PC-3 (cell line): ENCODE measurements at regions not wholly inside any gene's neighbourhood (a gene's known extent, or its start where the extent isn't known, plus 50 kb on each side); places are given as distances from the start of the nearest gene placed in this dataset.

Source experiments
- ATAC-seq: fragments of 200-7000 bp; cut with Tn5 transposase; 2 replicates; pipeline ENCODE4 v1.9.1; 2020; ENCODE audit warnings: mild to moderate bottlenecking, moderate library complexity
- BruUV-seq: library from RNA; stranded (reverse); fragments of 400-500 nt; replicated peaks from 2 replicates; lab custom pipeline; 2021; lab: Mats Ljungman, UMichigan
- CTCF ChIA-PET: fragments of 300-600 bp; sonication (Branson Sonifier 250); formaldehyde crosslinking; loops from one replicate; lab custom pipeline; 2022; ENCODE audit warnings: antibody characterized with exemption; lab: Charles Lee
- POLR2A ChIA-PET: fragments of 300-600 bp; sonication (Branson Sonifier 250); formaldehyde crosslinking; loops from one replicate; lab custom pipeline; 2022; ENCODE audit warnings: antibody characterized with exemption; ENCODE audit not compliant: unreplicated experiment; lab: Charles Lee
- DNase-seq: peaks from one replicate; pipeline ENCODE4 v3.0.0-alpha.2; 2015
- H2AFZ ChIP-seq: fragments of 300-600 bp; sonication (generic); 2 replicates; pipeline ENCODE4 v1.6.0; 2016; ENCODE audit warnings: antibody characterized with exemption, low read length
- H3F3A ChIP-seq: fragments of 300-600 bp; sonication (generic); one replicate; pipeline ENCODE4 v1.6.0; 2017; ENCODE audit warnings: antibody characterized with exemption, low read length, control low read depth, mild to moderate bottlenecking; ENCODE audit not compliant: unreplicated experiment
- H3K27ac ChIP-seq: fragments of 300-600 bp; sonication (generic); 2 replicates; pipeline ENCODE4 v1.5.1; 2016; ENCODE audit warnings: mild to moderate bottlenecking, low read length
- H3K27me3 ChIP-seq: fragments of 300-600 bp; sonication (generic); 2 replicates; pipeline ENCODE4 v1.6.1; 2016; ENCODE audit warnings: low read length, mixed read lengths
- H3K36me3 ChIP-seq: fragments of 300-600 bp; sonication (generic); 2 replicates; pipeline ENCODE4 v1.6.1; 2016; ENCODE audit warnings: low read depth, mixed run types, low read length, mixed read lengths
- H3K4me1 ChIP-seq: fragments of 300-600 bp; sonication (generic); 2 replicates; pipeline ENCODE4 v1.5.1; 2016; ENCODE audit warnings: low read length; ENCODE audit not compliant: insufficient read depth
- H3K4me2 ChIP-seq: fragments of 300-600 bp; sonication (generic); 2 replicates; pipeline ENCODE4 v1.6.0; 2016; ENCODE audit warnings: low read length
- H3K4me3 ChIP-seq: fragments of 300-600 bp; sonication (generic); 2 replicates; pipeline ENCODE4 v1.5.1; 2016; ENCODE audit warnings: mild to moderate bottlenecking, low read length, mixed read lengths
- H3K79me2 ChIP-seq: fragments of 300-600 bp; sonication (generic); 2 replicates; pipeline ENCODE4 v1.6.1; 2017; ENCODE audit warnings: low read length, mixed read lengths
- H3K9ac ChIP-seq: fragments of 300-600 bp; sonication (generic); 2 replicates; pipeline ENCODE4 v1.6.0; 2016; ENCODE audit warnings: mild to moderate bottlenecking, low read length
- H3K9me2 ChIP-seq: fragments of 300-600 bp; sonication (generic); replicated peaks from 2 replicates; pipeline ENCODE4 v1.6.1; 2016; ENCODE audit warnings: mixed run types, low read length, mixed read lengths
- H3K9me3 ChIP-seq: fragments of 300-600 bp; sonication (generic); 2 replicates; pipeline ENCODE4 v1.6.1; 2016; ENCODE audit warnings: low read length, mixed read lengths
- H4K20me1 ChIP-seq: fragments of 300-600 bp; sonication (generic); 2 replicates; pipeline ENCODE4 v1.6.1; 2016; ENCODE audit warnings: low read length, mixed read lengths
- CTCF ChIP-seq: fragments of 300-600 bp; sonication (generic); conservative IDR thresholded peaks from 2 replicates; pipeline ENCODE4 v1.5.1; 2017; ENCODE audit warnings: antibody characterized with exemption, low read depth, mild to moderate bottlenecking, low read length
- EZH2 ChIP-seq: fragments of 300-600 bp; sonication (generic); IDR thresholded peaks from one replicate; pipeline ENCODE4 v1.6.1; 2017; ENCODE audit warnings: antibody characterized with exemption, mild to moderate bottlenecking, low read length; ENCODE audit not compliant: unreplicated experiment
- EZH2phosphoT487 ChIP-seq: fragments of 300-600 bp; sonication (generic); IDR thresholded peaks from 2 replicates; pipeline ENCODE4 v1.6.1; 2018; ENCODE audit warnings: mild to moderate bottlenecking, antibody characterized with exemption, low read length, borderline replicate concordance
- intact Hi-C: fragments of 100-400 bp; cut with micrococcal nuclease; formaldehyde crosslinking; loops from 2 replicates; pipeline ENCODE4 v1.9.0; 2023

- no peak for ATAC-seq
- Histone ChIP-seq H3K79me2 (no peaks in the 10 kb centered on the region), H3K4me3 (no peak overlapping the region), H3K9me3 (no peaks in the 10 kb centered on the region), H3K27me3 (no peaks in the 10 kb centered on the region), H4K20me1 (no peaks in the 10 kb centered on the region), H3K36me3 (no peaks in the 10 kb centered on the region), H3K9ac (no peak overlapping the region), H3K4me2 (no peak overlapping the region), H3K27ac (no peak overlapping the region), H3K9me2 (no peaks in the 10 kb centered on the region), H2AFZ (no peak overlapping the region), H3F3A (no peaks in the 10 kb centered on the region), H3K4me1 (no peaks in the 10 kb centered on the region)
- intact Hi-C loops = loop anchor here (5.0 kb wide), 1 partner anchor 86 kb away; no protein-coding TSS in a partner anchor
- POLR2A ChIA-PET = no interaction called here
- CTCF ChIA-PET = no interaction called here
- TF ChIP-seq CTCF = no peak
- TF ChIP-seq EZH2 = no peak
- no peak for TF ChIP-seq EZH2phosphoT487
- DNase-seq = no peak
- no TSS peak for BruUV-seq
Measured at GRCh38 chr2:42856106-42856860, 63.9 kb upstream of the HAAO start.

GRCh38 chr2:42855221-42855970 lies 63.0 kb upstream of the HAAO start:
- POLR2A ChIA-PET = no interaction called here
- H3K9me2 ChIP-seq = no peaks in the 10 kb centered on the region
- H3K9me3 ChIP-seq = no peaks in the 10 kb centered on the region
- DNase-seq (no peak), ATAC-seq (no peak)
- H3K4me3 ChIP-seq = no peak overlapping the region
- BruUV-seq = no TSS peak
- no peaks in the 10 kb centered on the region for H4K20me1 ChIP-seq
- no peak overlapping the region for H2AFZ ChIP-seq
- intact Hi-C loops = loop anchor here (5.0 kb wide), 1 partner anchor 87 kb away; no protein-coding TSS in a partner anchor
- no peak overlapping the region for H3K4me2 ChIP-seq
- H3K36me3 ChIP-seq = no peaks in the 10 kb centered on the region
- H3F3A ChIP-seq = no peaks in the 10 kb centered on the region
- no peaks in the 10 kb centered on the region for H3K4me1 ChIP-seq
- H3K9ac ChIP-seq = no peak overlapping the region
- CTCF ChIA-PET = no interaction called here
- TF ChIP-seq CTCF = no peak
- TF ChIP-seq EZH2phosphoT487 = no peak
- no peak for TF ChIP-seq EZH2
- H3K27ac ChIP-seq = no peak overlapping the region
- H3K79me2 ChIP-seq = no peaks in the 10 kb centered on the region
- no peaks in the 10 kb centered on the region for H3K27me3 ChIP-seq
